Activated CD4-positive, alpha-beta memory T cell treated with anti-CD3 and anti-CD28 coated beads, Interleukin-2, amount 10 ng/mL, durations not matched to agents 7 days and 5 days (primary cell): ENCODE measurements at regions not wholly inside any gene's neighbourhood (a gene's known extent, or its start where the extent isn't known, plus 50 kb on each side); places are given as distances from the start of the nearest gene placed in this dataset.

Source experiments
- CTCF ChIA-PET: fragments of 350-600 bp; sonication (Branson Sonifier 250); formaldehyde crosslinking; loops from one replicate; lab custom pipeline; 2021; ENCODE audit warnings: antibody characterized with exemption, inconsistent platforms; lab: Charles Lee
- POLR2A ChIA-PET: fragments of 350-600 bp; sonication (Branson Sonifier 250); formaldehyde crosslinking; loops from one replicate; lab custom pipeline; 2021; ENCODE audit warnings: antibody characterized with exemption; lab: Charles Lee
- DNase-seq: peaks from one replicate; pipeline ENCODE4 v3.0.0-alpha.2; 2020
- H3K27ac Mint-ChIP-seq: one replicate; pipeline ENCODE4 v1.8.0; 2021; ENCODE audit warnings: mild to moderate bottlenecking, mixed read lengths
- H3K27me3 Mint-ChIP-seq: one replicate; pipeline ENCODE4 v1.8.0; 2021; ENCODE audit warnings: mixed read lengths
- H3K36me3 Mint-ChIP-seq: one replicate; pipeline ENCODE4 v1.8.0; 2021; ENCODE audit warnings: low read depth, mixed read lengths
- H3K4me1 Mint-ChIP-seq: one replicate; pipeline ENCODE4 v1.8.0; 2021; ENCODE audit warnings: mixed read lengths
- H3K4me3 Mint-ChIP-seq: one replicate; pipeline ENCODE4 v1.8.0; 2021; ENCODE audit warnings: mild to moderate bottlenecking, mixed read lengths
- H3K9me3 Mint-ChIP-seq: one replicate; pipeline ENCODE4 v1.8.0; 2021; ENCODE audit warnings: mixed read lengths

- Mint-ChIP-seq H3K4me3 (no peak overlapping the region), H3K4me1 (no peaks in the 10 kb centered on the region), H3K9me3 (no peaks in the 10 kb centered on the region), H3K27ac (no peak overlapping the region), H3K27me3 (peaks cover 25% of the 10 kb centered on the region), H3K36me3 (no peaks in the 10 kb centered on the region)
- POLR2A ChIA-PET: no interaction called here
- CTCF ChIA-PET: no interaction called here
- DNase-seq: no peak
Measured at GRCh38 chr12:64931321-64931720, 106.9 kb downstream of the TBC1D30 start.

GRCh38 chr12:64931981-64932380, 107.5 kb downstream of the TBC1D30 start:
- CTCF ChIA-PET: no interaction called here
- H3K36me3 Mint-ChIP-seq: no peaks in the 10 kb centered on the region
- H3K9me3 Mint-ChIP-seq: no peaks in the 10 kb centered on the region
- H3K27ac Mint-ChIP-seq: no peak overlapping the region
- no peak for DNase-seq
- H3K27me3 Mint-ChIP-seq: peaks cover 22% of the 10 kb centered on the region
- no peaks in the 10 kb centered on the region for H3K4me1 Mint-ChIP-seq
- POLR2A ChIA-PET: no interaction called here
- no peak overlapping the region for H3K4me3 Mint-ChIP-seq

- no peaks in the 10 kb centered on the region for H3K9me3 Mint-ChIP-seq
- no peak overlapping the region for H3K27ac Mint-ChIP-seq
- ChIA-PET POLR2A (no interaction called here), CTCF (no interaction called here)
- DNase-seq: no peak
- no peaks in the 10 kb centered on the region for H3K36me3 Mint-ChIP-seq
- H3K4me1 Mint-ChIP-seq: no peaks in the 10 kb centered on the region
- H3K27me3 Mint-ChIP-seq: peaks cover 12% of the 10 kb centered on the region
- H3K4me3 Mint-ChIP-seq: no peak overlapping the region
Measured at GRCh38 chr12:64933791-64934190, 109.3 kb downstream of the TBC1D30 start.

- no peaks in the 10 kb centered on the region for H3K4me1 Mint-ChIP-seq
- H3K27me3 Mint-ChIP-seq: peaks cover 9% of the 10 kb centered on the region
- ChIA-PET CTCF (no interaction called here), POLR2A (no interaction called here)
- H3K9me3 Mint-ChIP-seq: no peaks in the 10 kb centered on the region
- no peaks in the 10 kb centered on the region for H3K36me3 Mint-ChIP-seq
- no peak for DNase-seq
- no peak overlapping the region for H3K27ac Mint-ChIP-seq
- H3K4me3 Mint-ChIP-seq: no peak overlapping the region
Measured at GRCh38 chr12:64937452-64937851, 113.0 kb downstream of the TBC1D30 start.

GRCh38 chr12:64938179-64938578, 113.7 kb downstream of the TBC1D30 start:
- Mint-ChIP-seq H3K27ac (no peak overlapping the region), H3K9me3 (no peaks in the 10 kb centered on the region), H3K27me3 (peaks cover 9% of the 10 kb centered on the region), H3K4me1 (no peaks in the 10 kb centered on the region), H3K4me3 (no peak overlapping the region), H3K36me3 (no peaks in the 10 kb centered on the region)
- ChIA-PET CTCF (no interaction called here), POLR2A (no interaction called here)
- DNase-seq: no peak

- Mint-ChIP-seq H3K36me3 (no peaks in the 10 kb centered on the region), H3K27me3 (peaks cover 4% of the 10 kb centered on the region), H3K27ac (no peak overlapping the region), H3K4me3 (no peak overlapping the region), H3K4me1 (no peaks in the 10 kb centered on the region), H3K9me3 (no peaks in the 10 kb centered on the region)
- POLR2A ChIA-PET: no interaction called here
- CTCF ChIA-PET: no interaction called here
- no peak for DNase-seq
Measured at GRCh38 chr12:64943686-64944085, 119.2 kb downstream of the TBC1D30 start.

- Mint-ChIP-seq H3K27ac (no peak overlapping the region), H3K9me3 (no peaks in the 10 kb centered on the region), H3K4me3 (no peak overlapping the region), H3K36me3 (no peaks in the 10 kb centered on the region), H3K27me3 (peaks cover 3% of the 10 kb centered on the region), H3K4me1 (no peaks in the 10 kb centered on the region)
- DNase-seq: no peak
- ChIA-PET CTCF (no interaction called here), POLR2A (no interaction called here)
Measured at GRCh38 chr12:64944966-64945365, 120.5 kb downstream of the TBC1D30 start.

GRCh38 chr12:64946132-64946829, 121.8 kb downstream of the TBC1D30 start:
- ChIA-PET POLR2A (no interaction called here), CTCF (no interaction called here)
- Mint-ChIP-seq H3K27me3 (peaks cover 4% of the 10 kb centered on the region), H3K4me3 (no peak overlapping the region), H3K27ac (no peak overlapping the region), H3K9me3 (no peaks in the 10 kb centered on the region), H3K36me3 (no peaks in the 10 kb centered on the region), H3K4me1 (no peaks in the 10 kb centered on the region)
- no peak for DNase-seq

- CTCF ChIA-PET: no interaction called here
- Mint-ChIP-seq H3K27ac (no peak overlapping the region), H3K27me3 (peaks cover 14% of the 10 kb centered on the region), H3K4me3 (no peak overlapping the region), H3K36me3 (no peaks in the 10 kb centered on the region), H3K9me3 (no peaks in the 10 kb centered on the region), H3K4me1 (no peaks in the 10 kb centered on the region)
- POLR2A ChIA-PET: no interaction called here
- DNase-seq: no peak
Measured at GRCh38 chr12:64950711-64951298, 126.4 kb downstream of the TBC1D30 start.

GRCh38 chr12:64951944-64952343, 127.5 kb downstream of the TBC1D30 start:
- H3K27me3 Mint-ChIP-seq: peaks cover 17% of the 10 kb centered on the region
- no peak overlapping the region for H3K4me3 Mint-ChIP-seq
- no peaks in the 10 kb centered on the region for H3K36me3 Mint-ChIP-seq
- no peak overlapping the region for H3K27ac Mint-ChIP-seq
- POLR2A ChIA-PET: no interaction called here
- no peak for DNase-seq
- H3K4me1 Mint-ChIP-seq: no peaks in the 10 kb centered on the region
- no peaks in the 10 kb centered on the region for H3K9me3 Mint-ChIP-seq
- CTCF ChIA-PET: no interaction called here

- POLR2A ChIA-PET: no interaction called here
- CTCF ChIA-PET: no interaction called here
- Mint-ChIP-seq H3K27me3 (peaks cover 13% of the 10 kb centered on the region), H3K27ac (no peak overlapping the region), H3K4me1 (no peaks in the 10 kb centered on the region), H3K36me3 (no peaks in the 10 kb centered on the region), H3K9me3 (no peaks in the 10 kb centered on the region), H3K4me3 (no peak overlapping the region)
- DNase-seq: no peak
Measured at GRCh38 chr12:64955746-64956145, 131.3 kb downstream of the TBC1D30 start.

GRCh38 chr12:64965920-64966319, 141.5 kb downstream of the TBC1D30 start:
- no peaks in the 10 kb centered on the region for H3K36me3 Mint-ChIP-seq
- no peak overlapping the region for H3K27ac Mint-ChIP-seq
- POLR2A ChIA-PET: no interaction called here
- H3K27me3 Mint-ChIP-seq: peaks cover 11% of the 10 kb centered on the region
- no peak overlapping the region for H3K4me3 Mint-ChIP-seq
- no peaks in the 10 kb centered on the region for H3K4me1 Mint-ChIP-seq
- CTCF ChIA-PET: no interaction called here
- H3K9me3 Mint-ChIP-seq: no peaks in the 10 kb centered on the region
- DNase-seq: no peak

GRCh38 chr12:64968989-64969819, 144.8 kb downstream of the TBC1D30 start:
- H3K36me3 Mint-ChIP-seq: no peaks in the 10 kb centered on the region
- POLR2A ChIA-PET: no interaction called here
- CTCF ChIA-PET: interaction anchor here (0.6 kb wide), 1 partner anchor 30 kb away, joined by 3 read pairs; no protein-coding TSS in a partner anchor
- H3K27ac Mint-ChIP-seq: no peak overlapping the region
- H3K9me3 Mint-ChIP-seq: no peaks in the 10 kb centered on the region
- no peaks in the 10 kb centered on the region for H3K4me1 Mint-ChIP-seq
- peaks cover 5% of the 10 kb centered on the region for H3K27me3 Mint-ChIP-seq
- H3K4me3 Mint-ChIP-seq: no peak overlapping the region
- no peak for DNase-seq
